ENCODE measurements at regions not wholly inside any gene's neighbourhood (a gene's known extent, or its start where the extent isn't known, plus 50 kb on each side); places are given as distances from the start of the nearest gene placed in this dataset.

- intact Hi-C loops (cut with micrococcal nuclease; ENCODE audit: unreplicated experiment): no loop called here
- TF ChIP-seq SMC3 (IDR thresholded peaks at IDR 0.05; ENCODE audit: low read length) (peak; percentile 12; the same call in 1 of the 2 replicates), STAG1 (CRISPR knock-in tag; IDR thresholded peaks at IDR 0.05) (peak; percentile 44), ZBTB49 (CRISPR knock-in tag; IDR thresholded peaks at IDR 0.05; ENCODE audit: borderline replicate concordance) (no peak), CTCF (CRISPR knock-in tag; IDR thresholded peaks at IDR 0.05) (peak; percentile 42)
- Histone ChIP-seq H3K79me2 (ENCODE audit: insufficient read depth, low read length) (no peaks in the 10 kb centered on the region), H3K4me2 (ENCODE audit: low read depth, low read length) (no peak overlapping the region), H3K27ac (ENCODE audit: extremely low read length, insufficient read depth, low read length) (no peak overlapping the region), H2AFZ (ENCODE audit: low read length) (no peak overlapping the region), H3K36me3 (replicated peaks in 1 of 2; ENCODE audit: control insufficient read depth in 1 of 2, insufficient read depth in 2 of 2, low read length in 2 of 2) (no peaks in the 10 kb centered on the region), H4K20me1 (ENCODE audit: insufficient read depth, low read length) (no peaks in the 10 kb centered on the region), H3K9ac (ENCODE audit: insufficient read depth, low read depth, low read length) (no peak overlapping the region), H3K9me3 (ENCODE audit: low read length) (no peaks in the 10 kb centered on the region), H3K27me3 (ENCODE audit: control insufficient read depth in 1 of 2, insufficient read depth in 2 of 2, low read length in 2 of 2) (peaks cover 8 to 37% of the 10 kb centered on the region in 2 experiments), H3K4me1 (ENCODE audit: insufficient read depth, low read length) (peaks cover 9% of the 10 kb centered on the region; the same call in 1 of the 2 replicates), H3K4me3 (replicated peaks in 1 of 3; ENCODE audit: insufficient read depth in 1 of 3, low read depth in 2 of 3, low read length in 3 of 3) (no peak overlapping the region)
- peak; percentile 40; the same call in 1 of the 3 replicates for ATAC-seq
- no TSS peak for BruUV-seq (replicated peaks)
- peak; percentile 18 for DNase-seq (ENCODE audit: low spot score)
- 5% methylated on average over 3 of the region's 4 CpGs for WGBS (ENCODE audit: low lambda C conversion rate)
- FAIRE-seq: no peak
- POLR2A ChIA-PET: no interaction called here
- in situ Hi-C loops (cut with HindIII; ENCODE audit: extremely low pct_ligation_motif_present, low pct_unique_long_range_greater_than_20kb): no loop called here
- CTCF ChIA-PET (ENCODE audit: low intra/inter-chr PET ratio, low total read pairs): interaction anchor here (1.5 kb wide), 1 partner anchor 325 kb away, joined by 4 read pairs; no protein-coding TSS in a partner anchor
Observed at GRCh38 chr22:48979482-48979881, 848.2 kb downstream of the BRD1 start.

Data from HepG2 (cell line).